ENCODE measurements at regions not wholly inside any gene's neighbourhood (a gene's known extent, or its start where the extent isn't known, plus 50 kb on each side); places are given as distances from the start of the nearest gene placed in this dataset.
"Not testable (repeated sequence)": the region's sequence is repeated elsewhere in the genome, so short reads cannot be mapped to it uniquely, and the experiment has no call there.

- H3K27me3 ChIP-seq (ENCODE audit: control insufficient read depth, insufficient read depth, low read length) = no peaks in the 10 kb centered on the region
- CTCF ChIA-PET = interaction anchor here (0.7 kb wide), 1 partner anchor 11 kb away, joined by 3 read pairs; no protein-coding TSS in a partner anchor
These were observed 107.2 kb upstream of the WDR1 start for GRCh38 chr4:10223782-10224181.

GRCh38 chr4:10213481-10213880, 96.9 kb upstream of the WDR1 start:
- POLR2A ChIA-PET; H3K4me3 ChIP-seq (ENCODE audit: low read depth, low read length); DNase-seq (ENCODE audit: low read depth); H3K36me3 ChIP-seq (ENCODE audit: control insufficient read depth, insufficient read depth, low read length); H3K27me3 ChIP-seq (ENCODE audit: control insufficient read depth, insufficient read depth, low read length): not testable (repeated sequence)
- CTCF ChIA-PET = interaction anchor here (1.2 kb wide), 1 partner anchor 9 kb away, joined by 4 read pairs; no protein-coding TSS in a partner anchor

More at GRCh38 chr4:10223782-10224181, 107.2 kb upstream of the WDR1 start:
- Histone ChIP-seq H3K4me3 (ENCODE audit: low read depth, low read length) (no peak overlapping the region), H3K36me3 (ENCODE audit: control insufficient read depth, insufficient read depth, low read length) (no peaks in the 10 kb centered on the region)
- TF ChIP-seq CTCF (IDR thresholded peaks at IDR 0.05; ENCODE audit: insufficient read depth, low read depth, low read length) = no peak
- DNase-seq (ENCODE audit: low read depth) = no peak
- POLR2A ChIA-PET = no interaction called here

GRCh38 chr4:10212901-10213300, 96.3 kb upstream of the WDR1 start:
- ChIA-PET CTCF (interaction anchor here (0.9 to 1.2 kb wide), 2 partner anchors 8 to 11 kb away, joined by 3 to 4 read pairs; no protein-coding TSS in a partner anchor), POLR2A (no interaction called here)
- Histone ChIP-seq H3K4me3 (ENCODE audit: low read depth, low read length) (no peak overlapping the region), H3K36me3 (ENCODE audit: control insufficient read depth, insufficient read depth, low read length) (no peaks in the 10 kb centered on the region), H3K27me3 (ENCODE audit: control insufficient read depth, insufficient read depth, low read length) (0 out of 2 replicates have a peak, but pooled peaks cover 2% of the 10 kb centered on the region)
- TF ChIP-seq CTCF (IDR thresholded peaks at IDR 0.05; ENCODE audit: insufficient read depth, low read depth, low read length) = no peak
- no peak for DNase-seq (ENCODE audit: low read depth)

- ChIA-PET POLR2A (interaction anchor here (0.6 kb wide), 1 partner anchor 15 kb away, joined by 4 read pairs; no protein-coding TSS in a partner anchor), CTCF (interaction anchor here (0.9 to 1.2 kb wide), 2 partner anchors 8 to 11 kb away, joined by 3 to 4 read pairs; no protein-coding TSS in a partner anchor)
- Histone ChIP-seq H3K27me3 (ENCODE audit: control insufficient read depth, insufficient read depth, low read length) (0 out of 2 replicates have a peak, but pooled peaks cover 2% of the 10 kb centered on the region), H3K4me3 (ENCODE audit: low read depth, low read length) (no peak overlapping the region), H3K36me3 (ENCODE audit: control insufficient read depth, insufficient read depth, low read length) (no peaks in the 10 kb centered on the region)
- TF ChIP-seq CTCF (IDR thresholded peaks at IDR 0.05; ENCODE audit: insufficient read depth, low read depth, low read length) = no peak
- DNase-seq (ENCODE audit: low read depth) = no peak
These were observed 95.8 kb upstream of the WDR1 start for GRCh38 chr4:10212400-10212799.

- CTCF ChIA-PET = interaction anchor here (1.4 kb wide), 1 partner anchor 28 kb away, joined by 5 read pairs; no protein-coding TSS in a partner anchor
- no peak for TF ChIP-seq CTCF (IDR thresholded peaks at IDR 0.05; ENCODE audit: insufficient read depth, low read depth, low read length)
- no peak overlapping the region for H3K4me3 ChIP-seq (ENCODE audit: low read depth, low read length)
- DNase-seq (ENCODE audit: low read depth) = no peak
- 0 out of 2 replicates have a peak, but pooled peaks cover 2% of the 10 kb centered on the region for H3K27me3 ChIP-seq (ENCODE audit: control insufficient read depth, insufficient read depth, low read length)
- no peaks in the 10 kb centered on the region for H3K36me3 ChIP-seq (ENCODE audit: control insufficient read depth, insufficient read depth, low read length)
- POLR2A ChIA-PET = no interaction called here
These were observed 90.5 kb upstream of the WDR1 start for GRCh38 chr4:10207116-10207515.

GRCh38 chr4:10205223-10205622, 88.6 kb upstream of the WDR1 start:
- no peaks in the 10 kb centered on the region for H3K36me3 ChIP-seq (ENCODE audit: control insufficient read depth, insufficient read depth, low read length)
- no peak overlapping the region for H3K4me3 ChIP-seq (ENCODE audit: low read depth, low read length)
- no peak for DNase-seq (ENCODE audit: low read depth)
- 0 out of 2 replicates have a peak, but pooled peaks cover 2% of the 10 kb centered on the region for H3K27me3 ChIP-seq (ENCODE audit: control insufficient read depth, insufficient read depth, low read length)
- TF ChIP-seq CTCF (IDR thresholded peaks at IDR 0.05; ENCODE audit: insufficient read depth, low read depth, low read length) = no peak
- ChIA-PET POLR2A (no interaction called here), CTCF (interaction anchor here (1.0 to 1.8 kb wide), 6 partner anchors 8 to 41 kb away, joined by 3 to 5 read pairs (median 4); no protein-coding TSS in a partner anchor)
